SK-N-SH (cell line): ENCODE measurements at regions not wholly inside any gene's neighbourhood (a gene's known extent, or its start where the extent isn't known, plus 50 kb on each side); places are given as distances from the start of the nearest gene placed in this dataset.

Experiments used
- CTCF ChIA-PET: fragments of 300-600, 350-600 bp; formaldehyde crosslinking; extraction: SDS; loops from one replicate; lab custom pipeline; 2021; lab: Yijun Ruan, JAX
- POLR2A ChIA-PET: fragments of 350-600 bp; sonication (Branson Sonifier 250); formaldehyde crosslinking; extraction: SDS; loops from one replicate; lab custom pipeline; 2020; ENCODE audit warnings: antibody characterized with exemption, inconsistent platforms; lab: Yijun Ruan, JAX
- DNase-seq: peaks from one replicate; pipeline ENCODE4 v3.0.0; 2012
- H2AFZ ChIP-seq: fragments of 200-600 bp; sonication (generic); 2 replicates; pipeline ENCODE4 v1.8.1; 2016; ENCODE audit warnings: antibody characterized with exemption, mild to moderate bottlenecking, low read depth
- H3F3A ChIP-seq: fragments of 200-600 bp; sonication (generic); replicated peaks from 2 replicates; pipeline ENCODE3; 2016; ENCODE audit warnings: antibody characterized with exemption, mild to moderate bottlenecking; ENCODE audit not compliant: insufficient read depth
- H3K27ac ChIP-seq, 2 experiments: fragments of 200-500 bp in 1 of 2; fragments of 200-600 bp in 1 of 2; sonication (Bioruptor generic) in 1 of 2; sonication (generic), shearing (Covaris generic) in 1 of 2; 2 replicates each; pipeline versions ENCODE4 v1.5.1 to v1.6.1; 2014 to 2016; ENCODE audit warnings: low read depth in 2 of 2, inconsistent platforms in 1 of 2, low read length in 1 of 2, mild to moderate bottlenecking in 1 of 2, mixed read lengths in 1 of 2
- H3K27me3 ChIP-seq: fragments of 200-600 bp; sonication (generic), shearing (Covaris generic); 2 replicates; pipeline ENCODE4 v1.6.1; 2016; ENCODE audit warnings: mixed run types; ENCODE audit not compliant: insufficient read depth
- H3K36me3 ChIP-seq, 2 experiments: fragments of 200-500 bp in 1 of 2; fragments of 200-600 bp in 1 of 2; sonication (Bioruptor generic) in 1 of 2; sonication (generic) in 1 of 2; replicated peaks in 1 of 2; 2 replicates each; pipeline versions ENCODE3 to v1.5.1; 2014 to 2016; ENCODE audit warnings: low read length in 1 of 2, mild to moderate bottlenecking in 1 of 2; ENCODE audit not compliant: insufficient read depth in 2 of 2, control insufficient read depth in 1 of 2
- H3K4me1 ChIP-seq, 2 experiments: fragments of 200-500 bp in 1 of 2; fragments of 200-600 bp in 1 of 2; sonication (Bioruptor generic) in 1 of 2; sonication (generic), shearing (Covaris generic) in 1 of 2; 2 replicates each; pipeline versions ENCODE4 v1.5.1 to v1.6.1; 2014 to 2016; ENCODE audit warnings: low read depth in 1 of 2, low read length in 1 of 2, mixed run types in 1 of 2; ENCODE audit not compliant: insufficient read depth in 2 of 2, control insufficient read depth in 1 of 2
- H3K4me2 ChIP-seq: fragments of 200-600 bp; sonication (generic), shearing (Covaris generic); 2 replicates; pipeline ENCODE4 v1.6.1; 2017; ENCODE audit warnings: mixed run types
- H3K4me3 ChIP-seq, 2 experiments: fragments of 200-500 bp in 1 of 2; fragments of 200-600 bp in 1 of 2; sonication (Bioruptor generic) in 1 of 2; sonication (generic), shearing (Covaris generic) in 1 of 2; 2 replicates each; pipeline versions ENCODE4 v1.5.1 to v1.8.1; 2014 to 2016; ENCODE audit warnings: low read depth in 2 of 2, inconsistent platforms in 1 of 2, low read length in 1 of 2, mild to moderate bottlenecking in 1 of 2, mixed read lengths in 1 of 2, moderate library complexity in 1 of 2
- H3K79me2 ChIP-seq: fragments of 200-600 bp; sonication (generic); 2 replicates; pipeline ENCODE4 v1.8.1; 2017; ENCODE audit warnings: mild to moderate bottlenecking; ENCODE audit not compliant: insufficient read depth
- H3K9ac ChIP-seq: fragments of 200-600 bp; sonication (generic); 2 replicates; pipeline ENCODE4 v1.6.1; 2017; ENCODE audit warnings: mixed run types
- H3K9me2 ChIP-seq: fragments of 200-600 bp; sonication (generic); 2 replicates; pipeline ENCODE4 v1.6.1; 2017; ENCODE audit warnings: mixed run types
- H3K9me3 ChIP-seq: fragments of 200-600 bp; sonication (generic); 2 replicates; pipeline ENCODE4 v1.6.1; 2017; ENCODE audit warnings: mixed run types, mild to moderate bottlenecking, moderate library complexity
- H4K20me1 ChIP-seq: fragments of 200-600 bp; sonication (generic); 2 replicates; pipeline ENCODE4 v1.6.1; 2017; ENCODE audit warnings: mild to moderate bottlenecking, mixed run types; ENCODE audit not compliant: insufficient read depth
- CHD2 ChIP-seq: fragments of 150-350 bp; IDR thresholded peaks from 2 replicates; pipeline ENCODE4 v1.6.1; 2018; ENCODE audit warnings: low read length; ENCODE audit not compliant: partially characterized antibody
- ELF1 ChIP-seq: IDR thresholded peaks from 2 replicates; pipeline ENCODE4 v1.4.0; 2012
- FOXJ3 ChIP-seq: sonication (generic); formaldehyde crosslinking; IDR thresholded peaks from 2 replicates; pipeline ENCODE4 v1.5.1; 2020; ENCODE audit warnings: mild to moderate bottlenecking, missing genetic modification reagents
- GABPA ChIP-seq: IDR thresholded peaks from 2 replicates; pipeline ENCODE4 v1.4.0; 2012; ENCODE audit warnings: low read depth, mild to moderate bottlenecking
- GATA2 ChIP-seq: sonication (generic); formaldehyde crosslinking; IDR thresholded peaks from 2 replicates; pipeline ENCODE4 v1.5.0; 2020; ENCODE audit warnings: mild to moderate bottlenecking, missing genetic modification reagents
- MEF2A ChIP-seq: IDR thresholded peaks from 2 replicates; pipeline ENCODE4 v1.4.0; 2012; ENCODE audit warnings: low read depth, borderline replicate concordance
- NFIC ChIP-seq: IDR thresholded peaks from 2 replicates; pipeline ENCODE4 v1.4.0; 2012; ENCODE audit warnings: borderline replicate concordance
- POLR2AphosphoS5 ChIP-seq: IDR thresholded peaks from 2 replicates; pipeline ENCODE4 v1.6.1; 2012; ENCODE audit warnings: low read depth, low read length
- RAD21 ChIP-seq: IDR thresholded peaks from 2 replicates; pipeline ENCODE4 v1.6.1; 2012; ENCODE audit warnings: mild to moderate bottlenecking, low read length
- RCOR1 ChIP-seq: fragments of 150-350 bp; IDR thresholded peaks from 2 replicates; pipeline ENCODE4 v1.6.1; 2017; ENCODE audit warnings: antibody characterized with exemption, low read length
- RFX5 ChIP-seq: IDR thresholded peaks from 2 replicates; pipeline ENCODE4 v1.6.1; 2012; ENCODE audit warnings: mild to moderate bottlenecking, improper control_type of control experiment, low read length
- SIN3A ChIP-seq: IDR thresholded peaks from 2 replicates; pipeline ENCODE4 v1.6.1; 2012; ENCODE audit warnings: low read depth, mild to moderate bottlenecking, low read length, moderate library complexity, borderline replicate concordance
- SMC3 ChIP-seq: IDR thresholded peaks from 2 replicates; pipeline ENCODE4 v1.6.1; 2012; ENCODE audit warnings: low read depth, low read length, improper control_type of control experiment
- YY1 ChIP-seq: IDR thresholded peaks from 2 replicates; pipeline ENCODE4 v1.4.0; 2012; ENCODE audit warnings: low read depth, mild to moderate bottlenecking
- WGBS: methylation state at CpG from one replicate; pipeline ENCODE4 v1.1.6; 2017; ENCODE audit warnings: low lambda C conversion rate; 5-methylcytosine and 5-hydroxymethylcytosine counted together
- TF ChIP-seq, protein P1 (sequence below): fragments of 200-600 bp; sonication (generic); IDR thresholded peaks from 2 replicates; pipeline ENCODE4 v1.6.1; 2017; ENCODE audit warnings: antibody characterized with exemption, mild to moderate bottlenecking, moderate library complexity
- TF ChIP-seq, protein P2 (sequence below): IDR thresholded peaks from 2 replicates; pipeline ENCODE4 v1.4.0; 2012; ENCODE audit warnings: low read depth
- TF ChIP-seq, protein P3 (sequence below): IDR thresholded peaks from 2 replicates; pipeline ENCODE4 v1.4.0; 2012; ENCODE audit warnings: low read depth, borderline replicate concordance

DNA sequence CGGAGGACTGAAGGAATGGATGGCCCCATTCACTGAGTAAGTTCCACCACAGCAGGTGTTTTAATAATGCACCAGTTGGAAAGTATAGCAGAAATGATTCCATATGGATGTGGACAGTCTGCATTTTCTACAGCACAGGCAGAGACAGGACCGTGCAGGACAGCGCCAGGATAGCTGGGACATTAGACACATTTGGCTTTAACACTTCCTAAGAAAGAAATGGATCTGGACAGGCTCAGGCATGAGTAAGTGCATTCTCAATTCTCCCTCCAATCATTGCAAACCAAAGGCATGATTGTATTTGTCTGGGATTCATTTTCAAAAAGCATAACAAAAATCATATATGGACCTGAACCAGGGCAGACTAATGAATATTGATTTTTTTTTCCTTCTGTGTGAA lies 233.0 kb upstream of the POU2AF2 start:
- CTCF ChIA-PET: no interaction called here
- POLR2A ChIA-PET: no interaction called here
- Histone ChIP-seq H3F3A (no peaks in the 10 kb centered on the region), H3K9ac (no peak overlapping the region), H3K9me3 (no peaks in the 10 kb centered on the region), H3K9me2 (no peaks in the 10 kb centered on the region), H3K36me3 (no peaks in the 10 kb centered on the region), H3K27ac (no peak overlapping the region), H3K4me2 (no peak overlapping the region), H3K4me3 (no peak overlapping the region), H3K4me1 (no peaks in the 10 kb centered on the region; a peak in 2 of 4 replicates), H4K20me1 (no peaks in the 10 kb centered on the region), H2AFZ (no peak overlapping the region), H3K79me2 (no peaks in the 10 kb centered on the region), H3K27me3 (no peaks in the 10 kb centered on the region)
- WGBS: 75% methylated on average over 3 of the region's 3 CpGs
- no peak for DNase-seq
- no peak for TF ChIP-seq GABPA
- TF ChIP-seq POLR2AphosphoS5: no peak
- TF ChIP-seq SIN3A: no peak
- TF ChIP-seq, all 33 proteins: peak for 0

DNA sequence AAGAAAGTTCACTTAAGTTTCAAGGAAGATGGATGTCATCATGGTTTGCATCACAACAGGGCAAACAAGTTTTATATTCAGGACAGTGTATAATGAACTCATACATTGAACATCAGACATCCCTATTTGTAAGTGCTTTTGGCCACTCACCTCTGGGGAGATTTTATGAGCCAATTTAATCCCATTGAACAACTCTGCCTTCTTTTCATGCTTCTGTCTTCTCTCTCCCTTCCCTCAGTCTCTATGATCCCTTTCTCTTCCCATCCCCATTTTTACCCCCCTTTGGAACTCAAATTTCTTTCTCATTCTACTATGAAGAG lies 234.3 kb upstream of the POU2AF2 start:
- CTCF ChIA-PET: no interaction called here
- Histone ChIP-seq H4K20me1 (no peaks in the 10 kb centered on the region), H3K27me3 (no peaks in the 10 kb centered on the region), H3K4me2 (no peak overlapping the region), H3F3A (no peaks in the 10 kb centered on the region), H3K27ac (no peak overlapping the region), H2AFZ (no peak overlapping the region), H3K9me3 (no peaks in the 10 kb centered on the region), H3K36me3 (no peaks in the 10 kb centered on the region), H3K9me2 (no peaks in the 10 kb centered on the region), H3K4me1 (no peaks in the 10 kb centered on the region; a peak in 2 of 4 replicates), H3K9ac (no peak overlapping the region), H3K79me2 (no peaks in the 10 kb centered on the region), H3K4me3 (no peak overlapping the region)
- no peak for TF ChIP-seq SIN3A
- no peak for TF ChIP-seq NFIC
- no peak for TF ChIP-seq MEF2A
- POLR2A ChIA-PET: no interaction called here
- no peak for DNase-seq

DNA sequence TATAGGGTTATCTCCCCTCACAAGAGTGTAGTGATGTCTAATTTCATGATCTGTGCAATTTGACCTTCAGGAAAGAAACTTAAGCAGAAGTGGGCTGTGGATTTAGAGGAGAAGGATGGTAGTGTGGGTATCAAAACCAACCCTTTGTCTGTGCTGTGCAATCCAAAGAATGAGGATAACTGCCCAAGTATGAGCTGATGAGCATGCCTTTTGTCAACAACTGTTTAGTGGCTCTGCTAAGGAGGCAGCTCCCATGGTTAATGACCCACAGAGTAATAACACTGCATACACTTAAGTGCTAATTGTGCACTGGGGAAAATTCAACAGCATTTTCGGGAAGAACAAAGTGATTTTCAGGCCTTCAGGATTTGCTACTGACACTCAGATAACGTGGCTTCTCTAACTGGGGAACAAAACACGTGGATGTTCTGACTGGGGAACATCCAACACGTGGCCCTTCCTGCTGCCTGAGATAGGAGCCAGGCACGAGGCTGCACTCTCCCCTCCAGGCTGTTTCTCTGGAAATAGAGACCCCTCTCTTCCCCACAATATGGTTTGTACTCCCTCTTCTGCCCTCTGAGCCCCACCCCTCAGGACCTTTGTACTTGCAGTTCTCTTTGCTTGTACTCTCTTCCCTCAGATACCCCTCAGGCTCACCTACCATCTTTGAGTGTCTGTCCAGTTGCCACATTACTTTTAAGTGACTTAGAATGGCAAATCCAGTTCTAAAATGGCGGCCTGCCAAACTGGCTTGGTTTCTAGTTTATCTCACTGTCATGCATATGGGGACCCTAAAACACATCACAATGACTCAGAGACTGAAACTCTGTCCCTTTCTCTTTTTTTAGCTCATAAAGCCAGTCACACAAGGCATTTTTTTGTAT lies 234.9 kb upstream of the POU2AF2 start:
- ChIA-PET CTCF (no interaction called here), POLR2A (no interaction called here)
- H2AFZ ChIP-seq: no peak overlapping the region
- H3K9me2 ChIP-seq: no peaks in the 10 kb centered on the region
- H3K27ac ChIP-seq: no peak overlapping the region
- H3K4me1 ChIP-seq: no peaks in the 10 kb centered on the region; a peak in 3 of 4 replicates
- H3K4me3 ChIP-seq: no peak overlapping the region
- DNase-seq: no peak
- no peaks in the 10 kb centered on the region for H3F3A ChIP-seq
- no peaks in the 10 kb centered on the region for H3K27me3 ChIP-seq
- H4K20me1 ChIP-seq: no peaks in the 10 kb centered on the region
- 47% methylated on average over 6 of the region's 6 CpGs for WGBS
- H3K36me3 ChIP-seq: no peaks in the 10 kb centered on the region
- H3K9ac ChIP-seq: no peak overlapping the region
- no peaks in the 10 kb centered on the region for H3K79me2 ChIP-seq
- H3K9me3 ChIP-seq: no peaks in the 10 kb centered on the region
- H3K4me2 ChIP-seq: no peak overlapping the region
- TF ChIP-seq, protein P1, sequence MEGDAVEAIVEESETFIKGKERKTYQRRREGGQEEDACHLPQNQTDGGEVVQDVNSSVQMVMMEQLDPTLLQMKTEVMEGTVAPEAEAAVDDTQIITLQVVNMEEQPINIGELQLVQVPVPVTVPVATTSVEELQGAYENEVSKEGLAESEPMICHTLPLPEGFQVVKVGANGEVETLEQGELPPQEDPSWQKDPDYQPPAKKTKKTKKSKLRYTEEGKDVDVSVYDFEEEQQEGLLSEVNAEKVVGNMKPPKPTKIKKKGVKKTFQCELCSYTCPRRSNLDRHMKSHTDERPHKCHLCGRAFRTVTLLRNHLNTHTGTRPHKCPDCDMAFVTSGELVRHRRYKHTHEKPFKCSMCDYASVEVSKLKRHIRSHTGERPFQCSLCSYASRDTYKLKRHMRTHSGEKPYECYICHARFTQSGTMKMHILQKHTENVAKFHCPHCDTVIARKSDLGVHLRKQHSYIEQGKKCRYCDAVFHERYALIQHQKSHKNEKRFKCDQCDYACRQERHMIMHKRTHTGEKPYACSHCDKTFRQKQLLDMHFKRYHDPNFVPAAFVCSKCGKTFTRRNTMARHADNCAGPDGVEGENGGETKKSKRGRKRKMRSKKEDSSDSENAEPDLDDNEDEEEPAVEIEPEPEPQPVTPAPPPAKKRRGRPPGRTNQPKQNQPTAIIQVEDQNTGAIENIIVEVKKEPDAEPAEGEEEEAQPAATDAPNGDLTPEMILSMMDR: no peak
- TF ChIP-seq RFX5: no peak
- no peak for TF ChIP-seq POLR2AphosphoS5
- TF ChIP-seq SMC3: no peak
- no peak for TF ChIP-seq GABPA
- TF ChIP-seq RAD21: no peak
- TF ChIP-seq SIN3A: no peak
- TF ChIP-seq RCOR1: no peak
- TF ChIP-seq CHD2: no peak
- no peak for TF ChIP-seq NFIC
- TF ChIP-seq, protein P2, sequence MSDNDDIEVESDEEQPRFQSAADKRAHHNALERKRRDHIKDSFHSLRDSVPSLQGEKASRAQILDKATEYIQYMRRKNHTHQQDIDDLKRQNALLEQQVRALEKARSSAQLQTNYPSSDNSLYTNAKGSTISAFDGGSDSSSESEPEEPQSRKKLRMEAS: no peak
- no peak for TF ChIP-seq ELF1
- TF ChIP-seq, protein P3, sequence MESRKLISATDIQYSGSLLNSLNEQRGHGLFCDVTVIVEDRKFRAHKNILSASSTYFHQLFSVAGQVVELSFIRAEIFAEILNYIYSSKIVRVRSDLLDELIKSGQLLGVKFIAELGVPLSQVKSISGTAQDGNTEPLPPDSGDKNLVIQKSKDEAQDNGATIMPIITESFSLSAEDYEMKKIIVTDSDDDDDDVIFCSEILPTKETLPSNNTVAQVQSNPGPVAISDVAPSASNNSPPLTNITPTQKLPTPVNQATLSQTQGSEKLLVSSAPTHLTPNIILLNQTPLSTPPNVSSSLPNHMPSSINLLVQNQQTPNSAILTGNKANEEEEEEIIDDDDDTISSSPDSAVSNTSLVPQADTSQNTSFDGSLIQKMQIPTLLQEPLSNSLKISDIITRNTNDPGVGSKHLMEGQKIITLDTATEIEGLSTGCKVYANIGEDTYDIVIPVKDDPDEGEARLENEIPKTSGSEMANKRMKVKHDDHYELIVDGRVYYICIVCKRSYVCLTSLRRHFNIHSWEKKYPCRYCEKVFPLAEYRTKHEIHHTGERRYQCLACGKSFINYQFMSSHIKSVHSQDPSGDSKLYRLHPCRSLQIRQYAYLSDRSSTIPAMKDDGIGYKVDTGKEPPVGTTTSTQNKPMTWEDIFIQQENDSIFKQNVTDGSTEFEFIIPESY: no peak
- TF ChIP-seq FOXJ3 (CRISPR knock-in tag): no peak
- no peak for TF ChIP-seq GATA2
- TF ChIP-seq YY1: no peak
